ENCODE measurements at regions not wholly inside any gene's neighbourhood (a gene's known extent, or its start where the extent isn't known, plus 50 kb on each side); places are given as distances from the start of the nearest gene placed in this dataset.

GRCh38 chr5:101271416-101271815 is 368.3 kb upstream of the ST8SIA4 start:
- TF ChIP-seq EZH2 (IDR thresholded peaks at IDR 0.05; ENCODE audit: insufficient read depth, poor library complexity, severe bottlenecking) (no peak), EZH2phosphoT487 (IDR thresholded peaks at IDR 0.05; ENCODE audit: insufficient read depth, low read depth) (no peak)

All from GM23248 (cell line).